22Rv1 (cell line): ENCODE measurements at regions not wholly inside any gene's neighbourhood (a gene's known extent, or its start where the extent isn't known, plus 50 kb on each side); places are given as distances from the start of the nearest gene placed in this dataset.

Source experiments
- CTCF ChIP-seq: fragments of 450-650 bp; IDR thresholded peaks from 2 replicates; pipeline ENCODE4 v1.5.1; 2017; ENCODE audit warnings: mild to moderate bottlenecking
- ZFX ChIP-seq: fragments of 450-650 bp; IDR thresholded peaks from 2 replicates; pipeline ENCODE4 v1.6.1; 2017; ENCODE audit warnings: antibody characterized with exemption, borderline replicate concordance

GRCh38 chr1:4133939-4134321 lies 233.9 kb upstream of the C1orf174 start:
- TF ChIP-seq CTCF, result no peak
- no peak for TF ChIP-seq ZFX
